ENCODE measurements at regions not wholly inside any gene's neighbourhood (a gene's known extent, or its start where the extent isn't known, plus 50 kb on each side); places are given as distances from the start of the nearest gene placed in this dataset.

- TF ChIP-seq CREB5 (CRISPR knock-in tag; IDR thresholded peaks at IDR 0.05; ENCODE audit: low read depth) (no peak), PATZ1 (CRISPR knock-in tag; IDR thresholded peaks at IDR 0.05; ENCODE audit: borderline replicate concordance) (no peak), ZFP30 (CRISPR knock-in tag; IDR thresholded peaks at IDR 0.05) (no peak), ZC3H10 (CRISPR knock-in tag; IDR thresholded peaks at IDR 0.05) (no peak), TSHZ2 (CRISPR knock-in tag; IDR thresholded peaks at IDR 0.05) (no peak), ZNF565 (CRISPR knock-in tag; conservative IDR thresholded peaks at IDR 0.05; ENCODE audit: low read depth) (no peak), TCF4 (CRISPR knock-in tag; IDR thresholded peaks at IDR 0.05; ENCODE audit: borderline replicate concordance) (no peak), RARB (CRISPR knock-in tag; IDR thresholded peaks at IDR 0.05) (no peak), ZNF70 (CRISPR knock-in tag; IDR thresholded peaks at IDR 0.05) (no peak), POU6F1 (CRISPR knock-in tag; IDR thresholded peaks at IDR 0.05; ENCODE audit: borderline replicate concordance, low read depth) (no peak), ISL1 (CRISPR knock-in tag; IDR thresholded peaks at IDR 0.05) (no peak), GLIS3 (CRISPR knock-in tag; IDR thresholded peaks at IDR 0.05) (no peak)
Measured at GRCh38 chr9:90998573-90998972, 197.0 kb downstream of the SYK start.
